GM18517 (cell line): ENCODE measurements at regions not wholly inside any gene's neighbourhood (a gene's known extent, or its start where the extent isn't known, plus 50 kb on each side); places are given as distances from the start of the nearest gene placed in this dataset.
"Not testable (repeated sequence)": the region's sequence is repeated elsewhere in the genome, so short reads cannot be mapped to it uniquely, and the experiment has no call there.

ENCODE experiments used
- ATAC-seq: cut with Tn5 transposase; IDR thresholded peaks from one replicate; pipeline ENCODE4 v1.9.1; 2021; ENCODE audit warnings: mild to moderate bottlenecking, moderate library complexity; ENCODE audit not compliant: unreplicated experiment

DNA sequence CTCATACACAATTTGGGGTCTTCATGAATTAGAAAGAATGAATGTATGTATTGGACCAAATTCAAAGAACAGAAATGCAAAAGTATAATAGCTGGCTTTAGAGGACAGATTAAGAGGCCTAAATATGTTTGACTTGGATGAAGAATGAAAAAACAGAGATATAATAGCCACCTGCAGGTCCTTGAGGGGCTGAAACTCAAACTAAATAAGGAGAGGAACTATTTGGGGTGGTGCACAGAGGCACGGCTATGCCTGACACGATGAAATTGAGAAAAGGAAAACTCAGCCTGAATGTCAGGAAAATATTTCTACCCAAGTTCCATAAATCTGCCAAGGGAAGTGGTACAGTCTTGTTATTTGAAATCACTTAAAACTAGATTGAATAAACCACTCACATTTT is 222.9 kb upstream of the DDHD1 start:
- ATAC-seq: no peak

DNA sequence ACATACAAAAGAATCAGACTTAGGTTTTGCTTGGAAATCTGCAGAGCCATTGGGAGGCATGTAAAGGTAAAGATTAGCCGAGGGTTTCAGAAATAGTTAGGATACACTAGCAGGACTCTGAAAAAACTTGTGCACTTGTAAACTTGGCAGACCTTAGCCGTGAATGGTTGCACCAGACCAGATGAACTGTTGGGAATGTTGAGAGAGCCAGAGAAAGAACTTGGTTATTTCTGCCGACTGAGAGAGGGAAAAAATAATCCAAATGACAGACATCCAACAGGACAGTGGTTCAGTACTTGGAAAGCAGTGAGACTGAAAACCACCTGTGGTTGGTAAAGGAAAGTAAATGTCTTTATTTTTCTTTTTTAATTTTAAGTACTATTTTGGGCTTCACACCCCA is 222.5 kb upstream of the DDHD1 start:
- no peak for ATAC-seq

DNA sequence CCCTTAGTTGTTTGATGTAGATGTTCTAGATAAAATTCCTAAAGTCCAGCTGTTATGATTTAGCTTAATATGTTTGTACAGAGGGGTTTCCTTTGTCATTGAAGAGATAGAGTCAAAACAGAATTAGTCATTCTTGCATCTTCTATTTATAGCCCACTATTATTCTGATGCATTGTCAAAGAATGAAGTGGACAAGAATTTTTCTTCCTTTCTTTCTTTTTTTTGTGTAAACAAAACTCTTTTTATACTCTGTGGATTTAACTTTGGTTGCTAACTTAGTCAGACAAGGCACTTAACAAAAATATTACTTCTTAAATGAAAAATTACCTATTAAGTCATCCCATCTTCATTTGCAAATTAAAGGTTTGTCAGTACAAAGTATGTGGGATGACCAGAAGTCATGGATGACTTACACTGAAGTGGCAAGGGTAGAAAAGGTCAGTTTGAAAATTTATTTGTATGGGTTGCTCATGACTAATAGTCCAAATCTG is 215.6 kb upstream of the DDHD1 start:
- no peak for ATAC-seq

DNA sequence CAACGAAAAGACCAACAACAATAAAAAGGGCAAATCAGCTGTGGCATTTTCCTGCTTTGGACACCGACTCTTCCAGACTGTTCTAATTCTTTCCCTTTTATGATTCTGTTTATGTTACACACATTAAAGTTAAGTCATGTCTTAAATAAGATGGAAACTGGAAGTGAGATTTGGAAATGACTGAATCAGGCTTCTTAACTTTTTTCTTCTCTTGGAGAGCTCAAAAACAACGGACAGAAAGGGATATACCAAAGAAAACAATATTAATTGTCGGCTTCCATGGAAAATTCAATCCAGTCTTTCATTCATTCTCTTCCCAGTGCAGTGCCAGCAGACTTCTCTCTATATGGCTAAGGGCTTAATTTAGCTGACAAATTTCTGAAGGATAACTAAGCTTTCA is 214.9 kb upstream of the DDHD1 start:
- no peak for ATAC-seq

DNA sequence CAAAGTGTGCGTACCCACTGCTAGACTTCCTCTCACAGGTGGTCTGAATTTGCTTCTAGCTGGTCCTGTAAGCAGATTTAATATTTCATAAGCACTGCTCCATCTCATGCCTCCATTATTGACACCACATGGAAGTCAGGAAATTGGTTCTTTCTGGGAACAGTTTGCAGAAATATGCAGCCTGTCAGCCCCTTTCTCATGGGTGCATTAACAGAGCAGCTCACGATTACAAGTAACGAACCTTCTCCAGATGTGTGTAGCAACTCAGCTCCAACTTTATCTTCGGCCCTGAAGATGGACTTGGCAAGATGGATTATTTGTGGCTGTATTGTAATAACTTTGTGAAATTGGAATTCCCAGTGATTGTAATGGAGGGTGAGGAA is 214.5 kb upstream of the DDHD1 start:
- no peak for ATAC-seq

DNA sequence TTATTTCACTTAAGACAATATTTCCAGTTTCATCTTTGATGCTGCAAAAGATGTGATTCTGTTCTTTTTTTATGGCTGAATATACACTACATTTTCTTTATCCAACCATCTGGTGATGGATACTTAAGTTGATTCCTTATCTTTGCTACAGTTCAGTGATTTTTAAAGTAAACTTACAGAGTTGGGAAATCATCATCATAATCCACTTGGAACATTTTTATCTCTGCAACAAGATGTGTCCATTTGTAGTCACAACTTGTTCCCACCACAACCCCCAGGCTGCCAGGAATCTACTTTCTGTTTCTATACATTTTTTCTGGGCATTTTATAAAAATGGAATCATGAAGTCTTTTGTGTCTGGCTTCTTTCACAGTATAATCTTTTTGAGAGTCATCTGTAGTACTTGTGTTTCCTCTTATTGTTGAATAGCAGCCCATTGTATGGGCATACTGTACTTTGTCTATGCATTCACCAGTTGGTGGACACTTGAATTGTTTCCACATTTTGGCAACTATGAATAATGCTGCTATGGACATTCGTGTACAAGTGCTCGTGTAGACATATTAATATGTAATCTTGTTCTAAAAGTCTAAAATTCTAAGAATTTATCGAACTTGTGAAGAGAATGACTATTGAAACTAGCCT is 212.5 kb upstream of the DDHD1 start:
- ATAC-seq: no peak

DNA sequence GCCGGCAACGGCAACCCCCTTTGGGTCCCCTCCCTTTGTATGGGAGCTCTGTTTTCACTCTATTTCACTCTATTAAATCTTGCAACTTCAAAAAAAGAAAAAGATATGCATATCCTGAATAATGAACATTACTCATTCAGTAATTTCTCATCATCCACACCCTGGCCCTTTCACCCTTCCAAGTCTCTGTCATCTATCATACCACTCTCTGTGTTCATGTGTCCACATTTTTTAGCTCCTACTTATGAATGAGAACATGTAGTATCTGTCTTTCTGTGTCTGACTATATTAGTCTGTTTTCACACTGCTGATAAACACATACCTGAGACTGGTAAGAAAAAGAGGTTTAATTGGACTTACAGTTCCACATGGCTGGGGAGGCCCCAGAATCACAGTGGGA is 209.8 kb upstream of the DDHD1 start:
- not testable (repeated sequence) for ATAC-seq

DNA sequence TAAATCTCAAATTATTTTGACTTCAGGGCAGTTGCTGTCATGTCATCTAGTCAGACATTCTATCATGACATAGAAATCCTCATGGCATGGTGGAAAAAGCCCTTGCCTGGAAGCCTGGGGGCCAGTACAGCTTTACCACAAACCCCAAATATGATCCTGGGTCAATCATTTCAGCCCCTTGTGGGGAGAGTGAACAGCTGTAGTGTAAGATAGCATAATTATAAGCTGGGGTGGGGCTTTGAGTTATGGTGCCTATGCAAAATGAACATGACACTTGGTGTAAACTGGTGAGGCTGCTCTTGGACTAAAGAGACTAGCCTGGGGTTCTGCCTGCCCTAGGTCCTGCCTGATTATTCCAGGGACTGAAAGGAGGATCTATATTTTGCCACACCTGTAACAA is 207.7 kb upstream of the DDHD1 start:
- no peak for ATAC-seq

DNA sequence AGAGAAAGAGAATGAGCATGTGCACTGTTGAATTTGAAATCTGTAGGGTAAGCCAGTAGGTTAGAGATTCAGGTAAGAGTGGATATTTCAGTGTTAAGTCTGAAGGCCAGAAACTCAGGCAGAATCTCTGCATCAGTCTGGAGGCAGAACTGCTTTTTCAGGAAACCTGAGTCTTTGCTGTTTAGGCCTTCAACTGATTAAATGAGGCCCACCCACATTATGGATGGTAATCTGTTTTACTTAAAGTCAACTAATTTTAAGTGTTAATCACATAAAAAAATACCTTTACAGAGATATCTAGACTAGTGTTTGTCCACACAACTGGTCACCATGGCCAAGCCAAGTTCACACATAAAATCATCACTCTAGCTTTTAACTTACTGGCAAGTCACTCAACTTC is 205.0 kb upstream of the DDHD1 start:
- no peak for ATAC-seq

DNA sequence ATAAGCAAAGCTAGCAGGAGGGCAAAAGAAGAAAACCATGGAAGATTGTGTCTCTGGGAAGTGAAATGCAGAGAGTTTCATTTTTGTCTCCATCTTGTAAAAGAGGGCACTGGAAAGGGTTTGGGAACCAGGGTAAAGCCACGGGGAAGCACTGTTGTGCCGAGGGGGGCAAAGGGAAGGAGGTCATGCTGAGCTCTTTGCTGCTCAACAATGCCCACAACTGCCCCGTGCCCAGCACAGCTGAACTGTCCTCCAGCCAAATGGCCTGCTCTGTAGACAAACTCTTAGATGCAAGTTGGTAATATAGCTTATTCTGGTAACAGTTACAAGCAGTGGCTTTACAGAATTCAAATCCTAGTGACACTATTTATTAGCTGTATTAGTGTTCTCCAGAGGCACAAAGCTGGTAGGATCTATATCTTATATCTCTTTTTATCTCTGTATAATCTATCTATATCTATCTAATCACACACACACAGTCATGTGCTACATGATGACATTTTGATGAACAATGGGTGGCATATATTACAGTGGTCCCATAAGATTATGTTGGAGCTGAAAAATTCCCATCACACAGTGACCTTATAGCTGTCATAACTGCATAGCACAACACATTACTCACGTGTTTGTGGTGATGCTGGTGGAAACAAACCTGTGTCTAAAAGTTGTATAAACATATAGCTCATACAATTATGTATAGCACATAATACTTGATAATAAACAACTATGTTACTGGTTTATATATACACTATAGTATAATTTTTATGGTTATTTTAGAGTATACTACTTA is 203.4 kb upstream of the DDHD1 start:
- no peak for ATAC-seq

DNA sequence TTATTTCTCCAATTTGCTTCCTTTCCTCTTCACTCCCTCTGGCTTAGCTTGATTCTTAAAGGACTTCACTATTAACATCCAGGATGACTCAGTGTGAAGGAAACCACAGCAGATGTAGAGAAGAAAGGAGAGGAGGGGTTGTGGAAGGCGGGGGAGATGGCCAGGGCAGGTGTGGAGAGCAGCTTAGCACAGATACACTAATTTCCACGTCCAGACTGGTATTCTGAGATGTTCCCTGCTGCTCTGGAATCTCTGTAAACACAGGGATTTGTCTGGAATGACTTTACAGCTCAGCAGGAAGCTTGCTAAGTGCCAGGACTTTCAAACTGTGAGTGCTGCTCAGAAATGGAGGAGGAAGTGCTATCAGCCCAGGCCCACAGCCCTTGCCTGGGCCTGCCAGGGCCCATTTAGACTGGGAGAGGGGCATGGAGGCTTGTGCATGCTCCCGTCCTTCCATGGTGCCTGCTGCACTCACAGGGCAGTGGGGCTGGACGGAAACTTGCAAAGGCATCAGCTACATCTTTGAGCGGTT is 202.5 kb upstream of the DDHD1 start:
- ATAC-seq: no peak

DNA sequence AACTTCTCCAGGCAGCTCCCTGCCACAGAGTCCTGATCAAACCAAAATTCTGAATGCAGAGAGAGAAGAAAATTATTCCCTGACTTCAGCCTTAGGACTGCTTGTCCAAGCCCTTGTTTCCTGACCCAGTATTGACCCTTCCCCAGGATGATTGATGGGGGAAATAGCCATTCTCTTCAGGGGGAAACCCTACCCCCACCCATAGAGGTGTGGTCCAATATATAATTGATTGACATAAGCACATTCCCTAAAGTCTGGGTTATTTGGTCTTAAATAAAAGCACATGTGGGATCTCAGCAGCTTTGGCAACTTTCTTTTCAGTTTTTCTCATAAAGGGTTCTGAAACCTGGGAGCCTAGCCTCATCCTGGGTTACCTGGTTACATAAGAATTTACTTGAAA is 201.2 kb upstream of the DDHD1 start:
- ATAC-seq: no peak

DNA sequence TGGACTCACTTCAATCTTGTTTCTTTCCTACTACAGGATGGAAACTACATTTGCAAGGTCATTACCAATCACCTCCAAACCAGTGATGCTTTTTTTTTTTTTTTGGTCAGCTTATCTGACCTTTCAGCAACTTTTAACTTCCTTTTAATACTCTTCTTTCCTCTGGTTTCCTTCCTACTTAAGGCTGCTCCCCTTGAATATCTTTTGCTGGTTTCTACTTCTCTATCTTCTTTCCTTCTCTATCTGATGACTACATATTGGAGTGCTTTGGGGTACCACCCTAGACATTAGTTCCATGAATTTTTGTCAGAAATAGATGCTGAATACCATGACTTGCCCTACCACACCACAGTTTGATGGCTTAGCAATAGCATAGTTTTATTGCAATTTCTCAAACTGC is 197.7 kb upstream of the DDHD1 start:
- ATAC-seq: no peak

DNA sequence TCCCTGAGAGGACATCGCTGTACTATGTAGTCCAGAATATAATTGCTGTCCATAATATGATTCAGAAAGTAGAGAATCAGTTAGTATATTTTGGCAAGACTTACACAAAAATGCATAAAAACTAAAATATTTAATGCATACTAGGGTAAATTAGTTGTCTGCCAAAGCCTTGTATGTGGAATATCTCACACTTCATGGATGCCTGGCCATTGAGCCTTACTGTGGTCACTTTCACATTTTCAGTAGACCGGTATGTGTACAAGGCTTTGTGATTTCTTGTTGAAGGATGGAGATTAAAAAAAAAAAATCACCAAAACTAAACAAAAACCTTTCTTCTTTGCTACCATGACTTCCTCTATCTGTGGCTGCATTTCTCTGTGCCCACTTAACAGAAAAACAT is 197.3 kb upstream of the DDHD1 start:
- ATAC-seq: no peak

DNA sequence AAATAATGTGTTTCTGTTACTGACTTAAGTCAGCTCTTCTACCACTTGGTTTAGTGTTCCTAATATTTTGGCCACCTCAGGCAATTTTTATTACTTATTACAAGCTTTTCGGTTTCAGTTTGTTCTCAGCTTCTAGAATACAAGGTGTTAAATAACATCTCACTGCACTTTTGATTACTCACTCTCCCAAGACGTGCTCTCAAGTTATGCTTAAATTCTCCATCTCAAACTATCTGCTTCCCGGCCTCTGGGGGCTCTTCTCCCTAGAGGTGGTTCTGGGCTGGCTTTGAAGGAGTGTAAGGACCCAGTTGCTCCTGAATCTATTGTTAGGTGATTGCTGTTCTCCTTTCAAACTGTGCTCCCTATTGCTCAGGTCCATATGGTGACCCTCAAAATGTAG is 193.9 kb upstream of the DDHD1 start:
- no peak for ATAC-seq

DNA sequence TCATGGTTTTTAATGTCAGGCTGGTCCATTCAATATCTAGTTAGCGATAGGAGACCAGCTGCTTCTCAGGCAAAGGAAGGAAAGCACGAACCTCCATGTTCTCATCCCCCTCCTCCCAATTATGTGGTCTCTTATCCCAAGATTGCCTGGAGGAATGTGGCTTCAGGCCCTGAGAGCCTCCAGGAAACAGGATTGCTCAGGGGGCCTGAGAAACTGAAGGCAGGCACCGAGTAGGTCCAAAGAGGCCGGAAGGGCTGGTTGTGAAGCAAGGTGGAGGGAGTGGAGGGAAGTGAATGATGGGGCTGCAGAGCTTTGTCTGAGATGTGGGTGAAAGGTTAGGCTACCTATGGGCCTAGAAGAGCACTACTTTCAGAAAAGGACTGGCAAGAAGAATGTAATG is 188.2 kb upstream of the DDHD1 start:
- ATAC-seq: no peak

DNA sequence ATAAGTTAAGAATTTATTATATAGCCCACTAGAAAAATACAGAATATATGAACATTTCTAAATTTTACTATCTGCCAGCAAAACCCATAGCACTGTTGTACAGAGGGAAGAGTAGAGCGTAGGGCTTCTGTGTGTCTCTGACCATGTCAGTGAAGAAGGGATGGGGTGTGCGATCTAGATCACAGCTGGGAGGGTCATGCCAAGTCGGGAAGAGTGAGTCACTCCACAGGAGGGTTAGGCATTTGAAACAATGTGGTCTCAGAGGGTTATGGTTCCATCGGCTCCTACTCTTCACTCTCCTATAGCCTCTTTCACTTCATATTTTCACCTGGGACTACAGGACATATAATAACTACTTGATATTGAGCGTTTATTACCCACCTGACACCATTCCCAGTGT is 185.1 kb upstream of the DDHD1 start:
- ATAC-seq: no peak

DNA sequence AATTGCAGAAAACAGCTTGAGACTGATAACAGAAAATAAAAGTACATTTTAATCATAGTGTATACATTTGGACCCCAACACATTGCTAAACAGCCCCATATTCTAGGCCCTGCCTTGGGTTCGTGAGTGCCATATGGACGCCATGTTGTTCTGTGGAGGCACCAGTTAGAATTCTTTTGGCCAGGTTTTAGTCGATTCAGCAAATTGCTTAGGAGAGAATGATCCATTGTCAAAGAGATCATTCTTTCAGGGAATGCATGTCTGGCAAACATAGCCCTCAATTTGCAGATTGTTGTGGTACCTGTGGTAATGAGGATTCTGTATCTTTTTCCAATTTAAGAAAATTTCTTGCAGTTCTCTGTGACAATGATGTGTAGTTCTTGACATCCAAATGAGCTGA is 183.6 kb upstream of the DDHD1 start:
- no peak for ATAC-seq

DNA sequence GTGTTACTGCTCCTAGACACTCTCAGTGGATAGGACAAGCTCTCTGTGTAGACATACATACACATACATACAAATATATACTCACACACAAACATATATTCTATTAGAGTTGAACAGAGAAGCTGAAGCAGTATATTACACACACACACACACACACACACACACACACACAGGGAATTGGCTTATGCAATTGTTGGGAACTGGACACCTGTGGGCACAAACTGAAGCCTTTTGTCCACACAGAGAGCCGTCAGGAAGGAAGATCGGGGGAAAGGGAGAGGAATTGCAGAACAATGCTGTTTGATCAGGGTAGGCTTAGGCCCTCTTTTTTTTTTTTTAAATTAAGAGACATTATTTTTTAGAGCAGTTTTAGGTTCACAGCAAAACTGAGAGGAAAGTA is 180.7 kb upstream of the DDHD1 start:
- ATAC-seq: no peak

DNA sequence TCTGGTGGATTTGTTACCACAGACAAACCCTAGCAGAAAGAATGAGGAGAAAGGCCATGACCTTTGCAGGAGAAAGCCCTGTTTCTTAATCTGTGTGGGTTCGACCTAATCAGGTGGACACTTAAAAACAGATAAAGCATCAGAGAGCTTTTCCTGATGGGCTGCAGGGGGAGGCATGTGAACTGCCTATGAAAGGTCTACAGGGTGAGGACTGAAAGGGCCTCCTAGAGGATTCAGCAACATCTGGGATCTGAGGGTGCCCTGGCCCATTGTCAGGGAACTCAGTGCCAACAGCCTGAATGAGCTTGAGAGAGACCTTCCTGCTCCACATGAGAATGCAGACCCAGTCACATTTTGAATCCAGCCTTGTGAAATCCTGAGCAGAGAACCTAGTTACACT is 178.8 kb upstream of the DDHD1 start:
- no peak for ATAC-seq

DNA sequence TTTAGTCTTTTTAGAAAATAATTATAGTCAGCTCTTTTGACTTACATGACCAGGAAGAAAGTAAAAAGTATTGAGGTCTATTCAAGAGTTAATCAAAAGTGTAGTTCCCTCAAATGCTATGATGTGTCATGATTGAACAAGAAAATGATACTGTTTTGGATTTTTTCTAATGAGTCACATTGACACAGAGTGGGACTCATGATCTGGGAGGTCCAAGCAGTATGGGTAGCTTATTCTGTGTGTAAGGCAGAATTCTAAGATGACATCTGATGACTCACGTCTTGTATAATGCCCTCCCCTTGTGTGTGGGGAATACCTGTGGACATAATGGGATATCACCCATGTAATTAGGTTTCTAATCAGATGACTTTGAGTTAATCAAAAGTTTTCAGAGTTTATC is 178.1 kb upstream of the DDHD1 start:
- ATAC-seq: no peak

DNA sequence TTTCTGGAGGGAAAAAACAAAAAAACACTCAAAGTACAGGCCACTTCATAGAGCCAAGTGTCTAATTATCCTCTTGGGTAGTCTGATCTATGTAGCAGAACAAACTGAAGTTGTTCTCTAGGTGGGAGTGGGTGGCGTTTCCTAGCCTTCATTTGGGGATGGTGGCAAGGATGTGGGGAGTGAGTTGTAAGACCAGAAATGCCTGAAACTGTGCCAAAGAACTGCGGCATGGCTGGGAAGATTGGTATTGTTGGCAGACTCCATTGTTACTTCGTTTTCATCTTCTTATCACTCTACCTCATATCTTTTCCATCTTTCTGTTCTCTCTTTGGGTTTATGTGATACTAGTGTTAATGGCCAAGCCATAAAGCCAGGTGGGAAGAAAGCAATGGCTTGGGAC is 177.3 kb upstream of the DDHD1 start:
- no peak for ATAC-seq
